ENCODE measurements at regions not wholly inside any gene's neighbourhood (a gene's known extent, or its start where the extent isn't known, plus 50 kb on each side); places are given as distances from the start of the nearest gene placed in this dataset.

DNA sequence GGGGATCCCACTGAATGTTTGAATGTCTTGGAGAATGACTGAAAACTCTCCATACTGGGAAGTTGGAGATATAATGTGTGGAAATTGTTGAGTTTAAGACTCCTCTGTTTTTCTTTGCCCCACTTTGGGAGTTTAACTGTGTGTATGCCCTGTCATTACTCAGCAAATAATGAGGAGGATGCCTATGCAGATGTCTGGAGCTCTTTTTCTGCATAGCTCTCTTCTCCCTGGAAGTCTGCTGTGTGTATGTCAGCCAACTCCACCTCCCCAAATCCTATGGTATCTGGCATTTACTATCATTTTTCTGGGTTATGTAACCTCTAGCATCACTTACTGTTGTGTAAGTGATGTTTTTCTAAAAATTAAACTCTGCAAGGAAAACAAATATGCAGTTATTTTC lies 122.2 kb downstream of the ANKRD7 start:
- TF ChIP-seq POLR2A (IDR thresholded peaks at IDR 0.05): no peak
- TF ChIP-seq POLR2AphosphoS5 (IDR thresholded peaks at IDR 0.05): no peak
- TF ChIP-seq, protein P1, sequence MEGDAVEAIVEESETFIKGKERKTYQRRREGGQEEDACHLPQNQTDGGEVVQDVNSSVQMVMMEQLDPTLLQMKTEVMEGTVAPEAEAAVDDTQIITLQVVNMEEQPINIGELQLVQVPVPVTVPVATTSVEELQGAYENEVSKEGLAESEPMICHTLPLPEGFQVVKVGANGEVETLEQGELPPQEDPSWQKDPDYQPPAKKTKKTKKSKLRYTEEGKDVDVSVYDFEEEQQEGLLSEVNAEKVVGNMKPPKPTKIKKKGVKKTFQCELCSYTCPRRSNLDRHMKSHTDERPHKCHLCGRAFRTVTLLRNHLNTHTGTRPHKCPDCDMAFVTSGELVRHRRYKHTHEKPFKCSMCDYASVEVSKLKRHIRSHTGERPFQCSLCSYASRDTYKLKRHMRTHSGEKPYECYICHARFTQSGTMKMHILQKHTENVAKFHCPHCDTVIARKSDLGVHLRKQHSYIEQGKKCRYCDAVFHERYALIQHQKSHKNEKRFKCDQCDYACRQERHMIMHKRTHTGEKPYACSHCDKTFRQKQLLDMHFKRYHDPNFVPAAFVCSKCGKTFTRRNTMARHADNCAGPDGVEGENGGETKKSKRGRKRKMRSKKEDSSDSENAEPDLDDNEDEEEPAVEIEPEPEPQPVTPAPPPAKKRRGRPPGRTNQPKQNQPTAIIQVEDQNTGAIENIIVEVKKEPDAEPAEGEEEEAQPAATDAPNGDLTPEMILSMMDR (IDR thresholded peaks at IDR 0.05): no peak

Data from breast epithelium (tissue), 3 donors.